ENCODE measurements at regions not wholly inside any gene's neighbourhood (a gene's known extent, or its start where the extent isn't known, plus 50 kb on each side); places are given as distances from the start of the nearest gene placed in this dataset.

DNA sequence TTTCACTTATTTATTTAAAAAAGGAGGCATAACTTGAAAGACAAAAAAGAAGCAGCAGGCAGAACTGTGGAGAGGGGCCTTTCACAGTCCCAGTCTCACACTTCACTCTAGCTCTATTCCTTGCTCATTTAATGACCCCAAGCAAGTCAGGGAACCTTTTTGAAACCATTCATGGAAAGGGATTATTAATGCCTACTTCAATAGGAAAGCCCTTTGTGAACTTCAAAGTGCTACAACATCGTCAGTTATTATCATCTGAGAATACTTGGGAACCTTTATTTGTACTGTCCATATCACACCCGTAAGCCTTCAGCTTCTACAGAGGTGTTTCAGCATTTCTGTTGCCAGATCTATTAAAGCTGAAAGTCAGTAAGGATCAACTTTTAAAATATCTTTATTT lies 320.2 kb downstream of the TMEM161B start:
- DNase-seq = no peak

DNA sequence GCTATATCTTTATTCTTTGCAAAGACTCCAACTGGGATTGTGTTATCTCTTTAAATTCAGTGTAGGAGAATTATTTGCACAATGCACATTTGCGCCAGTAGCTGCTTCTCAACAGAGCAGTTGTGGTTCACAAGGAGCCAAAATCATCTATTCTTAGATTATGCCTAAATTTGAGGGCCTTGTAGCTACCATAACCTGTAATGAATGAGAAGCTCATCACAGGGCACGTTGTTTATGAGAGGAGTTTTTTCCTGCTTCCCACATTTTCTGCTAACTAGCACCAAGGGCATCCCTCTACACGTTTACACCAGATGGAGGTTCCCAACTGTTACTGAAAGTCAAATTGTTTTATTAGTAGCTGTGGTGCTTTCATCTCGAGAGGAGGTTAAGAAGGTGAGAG lies 322.4 kb downstream of the TMEM161B start:
- no peak for DNase-seq

DNA sequence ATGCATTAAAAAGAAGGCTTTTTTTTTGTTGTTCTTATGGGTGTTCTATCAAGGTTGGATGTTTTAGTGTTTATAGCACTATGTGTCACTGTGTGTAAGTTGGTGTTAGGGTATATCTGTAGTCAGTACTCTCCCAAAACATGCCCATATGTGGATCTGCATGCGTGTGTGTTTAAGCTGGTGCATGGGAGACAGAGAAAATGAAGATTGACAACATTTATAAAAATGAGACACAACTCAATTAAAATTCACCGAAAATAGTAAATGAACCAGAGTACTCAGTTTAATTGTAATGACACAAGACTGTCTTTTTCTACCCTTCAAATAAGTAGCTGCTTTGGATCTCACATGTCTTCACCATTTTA lies 323.4 kb downstream of the TMEM161B start:
- DNase-seq = no peak

DNA sequence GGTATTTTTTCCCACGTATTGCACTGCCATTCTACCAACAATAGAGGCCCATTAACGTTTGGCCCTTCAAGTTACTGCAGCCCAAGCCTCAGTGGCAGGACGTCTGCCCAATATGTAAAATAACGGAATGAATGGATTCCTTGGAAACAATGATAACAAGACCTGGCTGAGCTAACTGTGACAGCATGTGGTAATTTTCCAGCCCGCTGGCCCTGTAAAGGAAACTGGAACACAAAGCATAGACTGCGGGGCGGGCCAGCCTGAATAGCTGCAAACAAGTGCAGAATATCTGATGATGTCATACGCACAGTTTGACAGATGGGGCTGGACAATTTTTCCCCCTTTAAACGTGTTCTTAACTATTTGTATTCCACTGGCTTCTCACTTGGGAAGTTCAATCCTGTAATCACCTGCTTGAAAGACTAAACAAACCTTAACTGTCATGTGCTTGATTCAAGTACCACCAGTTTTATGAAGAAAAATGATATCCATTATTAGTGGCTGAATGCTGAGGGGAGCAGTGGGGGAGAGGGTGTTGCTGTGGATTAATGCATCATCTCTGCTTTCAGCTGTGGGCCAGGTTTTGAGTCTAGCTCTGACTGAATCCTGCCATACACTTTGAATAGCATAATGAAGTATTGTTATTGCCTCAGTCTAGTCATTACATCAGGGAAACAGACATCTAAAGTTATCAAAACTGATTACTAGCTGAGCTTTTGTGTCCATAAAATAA lies 323.9 kb downstream of the TMEM161B start:
- DNase-seq = peak; percentile 50

DNA sequence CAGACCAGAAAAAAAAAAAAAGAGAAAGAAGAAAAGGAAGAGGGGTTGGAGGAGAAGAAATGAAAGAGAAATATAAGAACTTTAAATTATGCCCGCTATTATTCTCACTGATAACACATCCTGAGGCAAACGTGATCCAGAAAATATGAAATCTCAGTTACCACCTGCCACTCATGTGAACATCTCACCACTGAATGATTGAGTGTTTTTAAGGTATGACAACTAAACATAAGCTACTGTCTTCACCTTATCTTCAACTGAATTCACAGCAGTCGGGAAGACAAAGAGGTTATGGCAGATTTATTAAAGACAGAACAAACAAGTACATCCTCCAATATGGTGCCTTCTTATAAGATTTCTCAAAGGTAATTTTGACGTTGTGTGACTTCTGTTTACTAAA lies 327.9 kb downstream of the TMEM161B start:
- DNase-seq = no peak

DNA sequence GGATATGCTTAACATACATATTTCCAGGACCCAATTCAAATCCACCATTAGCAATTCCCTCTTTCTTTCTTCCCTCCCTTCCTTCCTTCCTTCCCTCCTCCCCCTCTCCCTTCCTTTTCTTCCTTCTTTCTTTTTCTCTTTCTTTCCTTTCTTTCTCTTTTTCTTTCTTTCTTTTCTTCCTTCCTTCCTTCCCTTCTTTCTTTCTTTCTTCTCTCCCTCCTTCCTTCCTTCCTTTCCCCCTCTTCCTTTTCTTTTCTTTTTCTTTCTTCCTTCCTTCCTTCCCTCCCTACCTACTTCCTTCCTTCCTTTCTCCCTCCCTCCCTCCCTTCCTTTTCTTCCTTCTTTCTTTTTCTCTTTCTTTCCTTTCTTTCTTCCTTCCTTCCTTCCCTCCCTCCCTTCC lies 332.0 kb downstream of the TMEM161B start:
- DNase-seq = no peak

DNA sequence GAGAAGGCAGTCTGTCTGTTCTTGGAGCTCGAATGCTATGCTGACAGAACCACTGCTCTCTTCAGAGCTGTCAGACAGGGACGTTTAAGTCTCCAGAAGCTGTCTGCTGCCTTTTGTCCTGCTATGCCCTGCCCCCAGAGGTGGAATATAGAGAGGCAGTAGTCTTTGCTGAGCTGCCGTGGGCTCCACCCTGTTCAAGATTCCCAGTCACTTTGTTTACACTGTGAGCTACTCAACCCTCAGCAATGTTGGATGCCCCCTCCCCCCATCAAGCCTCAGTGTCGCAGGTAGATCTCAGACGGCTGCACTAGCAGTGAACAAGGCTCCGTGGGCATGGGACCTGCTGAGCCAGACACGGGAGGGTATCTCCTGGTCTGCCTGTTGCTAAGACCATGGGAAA lies 344.2 kb downstream of the TMEM161B start:
- no peak for DNase-seq

DNA sequence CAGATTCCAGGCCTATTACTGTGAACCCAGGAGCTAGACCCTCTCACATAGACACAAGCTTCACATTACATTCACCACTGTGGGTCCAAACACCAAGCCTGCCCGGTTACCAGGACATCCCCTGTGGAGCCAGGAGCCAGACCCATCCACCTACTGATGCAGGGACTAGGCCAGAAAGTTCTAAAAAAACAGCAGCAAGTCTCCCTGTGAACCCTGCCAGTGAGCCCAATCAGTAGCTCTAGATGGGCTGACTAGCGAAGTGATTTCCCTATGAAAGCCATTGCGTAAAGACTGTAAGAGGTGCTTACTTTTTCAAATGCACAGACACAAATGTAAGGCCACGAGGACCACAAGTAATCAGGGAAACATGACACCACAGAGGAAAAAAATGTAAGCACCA lies 352.3 kb downstream of the TMEM161B start:
- no peak for DNase-seq

DNA sequence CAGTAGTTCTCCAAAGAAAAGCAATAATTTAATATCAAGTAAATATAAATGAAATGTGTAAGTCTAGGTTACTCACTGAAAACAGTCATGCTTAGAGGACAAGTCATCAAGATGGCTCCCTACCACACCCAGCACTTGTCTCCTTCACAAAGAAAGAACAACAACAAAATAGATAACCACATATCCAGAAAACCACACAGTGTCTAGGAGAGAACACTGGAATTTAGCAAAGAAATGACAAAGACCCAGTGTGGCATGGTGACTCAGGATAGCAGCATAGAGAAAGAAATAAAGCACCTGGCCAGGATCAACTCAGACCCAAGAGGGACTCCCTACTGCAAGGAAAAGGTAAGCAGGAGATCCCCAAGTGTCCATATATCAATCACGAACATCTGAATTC lies 356.2 kb downstream of the TMEM161B start:
- no peak for DNase-seq

DNA sequence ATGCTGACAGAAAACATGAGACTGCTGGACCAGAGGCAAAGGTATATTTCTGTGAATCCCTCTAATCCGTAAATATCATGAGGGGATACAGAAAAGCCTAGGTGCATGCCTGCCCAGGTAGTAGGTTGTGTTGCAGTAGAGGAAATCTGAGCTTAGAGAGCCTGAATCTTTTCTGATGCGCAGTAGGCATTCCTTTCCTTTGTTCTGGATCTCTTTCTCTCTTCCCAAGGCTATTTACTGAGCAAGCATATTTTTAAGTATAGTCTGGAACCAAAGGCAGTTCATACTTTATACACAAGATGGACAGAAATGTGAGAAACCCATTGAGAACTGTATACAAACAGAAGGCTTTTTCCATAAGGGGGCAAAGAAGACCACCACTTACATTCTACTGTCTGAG lies 359.3 kb downstream of the TMEM161B start:
- DNase-seq = no peak

DNA sequence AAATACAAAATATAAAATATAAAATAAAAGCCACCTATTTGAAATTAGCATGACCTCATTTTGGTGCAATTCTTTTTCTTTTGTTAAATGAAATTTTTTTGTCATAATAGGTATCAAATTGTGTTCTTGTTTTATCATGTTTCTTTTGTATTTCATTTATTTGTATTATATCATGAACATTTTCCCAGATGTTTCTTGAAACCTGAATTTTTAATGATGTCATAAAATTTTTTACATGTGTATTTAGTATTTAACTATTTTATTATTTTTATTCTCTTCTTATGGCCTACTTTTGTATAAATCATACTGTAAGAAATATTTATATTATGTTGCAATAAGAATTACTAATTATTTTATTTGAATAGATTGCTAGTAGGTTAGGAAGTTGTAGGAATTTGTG lies 361.7 kb downstream of the TMEM161B start:
- DNase-seq = no peak

DNA sequence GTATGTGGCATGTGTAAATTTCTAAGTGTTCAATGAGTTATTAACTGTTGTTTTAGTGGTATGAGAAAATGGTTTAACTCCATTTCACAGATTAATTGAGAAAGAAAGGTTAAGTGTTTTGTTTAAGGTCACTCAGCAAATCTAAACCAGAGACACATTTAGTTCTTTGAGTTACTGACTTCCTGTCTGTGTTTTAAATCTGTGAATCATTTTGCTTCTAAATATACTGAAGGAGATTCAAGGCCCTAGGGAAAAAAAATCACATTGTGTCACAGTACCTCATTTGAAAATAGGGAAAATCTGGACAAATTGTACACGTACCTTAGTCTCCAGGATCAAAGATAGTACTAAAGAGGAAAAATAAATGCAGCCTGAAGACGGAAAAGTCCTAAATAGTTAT lies 368.2 kb downstream of the TMEM161B start:
- no peak for DNase-seq

DNA sequence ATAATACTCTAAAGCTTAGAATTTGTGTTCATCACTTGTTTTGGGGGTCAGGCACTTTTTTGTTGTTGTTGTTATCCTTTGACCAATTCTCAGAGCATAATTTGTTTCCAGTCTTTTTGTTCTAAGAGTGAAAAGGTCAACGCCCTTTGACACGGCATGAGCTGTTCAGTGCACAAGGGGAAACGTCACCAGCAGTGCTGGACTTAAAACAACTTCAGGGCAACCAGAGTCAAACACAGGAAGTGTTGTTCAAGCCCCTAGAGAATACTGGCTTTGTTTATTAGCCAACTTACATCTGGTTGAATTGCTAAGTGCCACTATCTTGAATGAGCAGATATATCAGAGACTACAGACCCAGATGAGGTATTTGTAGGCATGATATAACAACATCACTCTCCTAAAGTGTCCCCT lies 368.9 kb downstream of the TMEM161B start:
- no peak for DNase-seq

DNA sequence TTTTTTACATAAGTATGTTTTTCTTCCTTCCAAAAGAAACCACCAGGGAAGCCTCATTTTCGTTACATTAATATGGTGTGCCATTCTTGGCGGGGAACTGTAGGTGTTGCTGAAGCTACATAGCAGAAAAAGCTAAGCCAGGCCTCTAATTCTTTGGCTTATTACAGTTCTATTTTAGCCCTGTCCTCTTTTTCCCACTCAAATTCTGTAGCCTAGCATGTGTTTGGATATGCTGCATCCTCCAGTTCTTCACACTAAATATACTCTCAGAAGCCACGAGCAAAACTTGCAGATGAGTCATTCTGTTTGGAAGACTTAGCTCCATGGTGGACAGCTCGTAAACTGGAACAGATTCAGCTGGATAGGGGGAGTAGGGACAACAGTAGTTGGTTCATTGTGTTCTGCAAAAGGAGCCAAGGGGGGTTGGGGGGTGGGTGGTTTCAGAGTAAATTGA lies 369.4 kb downstream of the TMEM161B start:
- DNase-seq = no peak

DNA sequence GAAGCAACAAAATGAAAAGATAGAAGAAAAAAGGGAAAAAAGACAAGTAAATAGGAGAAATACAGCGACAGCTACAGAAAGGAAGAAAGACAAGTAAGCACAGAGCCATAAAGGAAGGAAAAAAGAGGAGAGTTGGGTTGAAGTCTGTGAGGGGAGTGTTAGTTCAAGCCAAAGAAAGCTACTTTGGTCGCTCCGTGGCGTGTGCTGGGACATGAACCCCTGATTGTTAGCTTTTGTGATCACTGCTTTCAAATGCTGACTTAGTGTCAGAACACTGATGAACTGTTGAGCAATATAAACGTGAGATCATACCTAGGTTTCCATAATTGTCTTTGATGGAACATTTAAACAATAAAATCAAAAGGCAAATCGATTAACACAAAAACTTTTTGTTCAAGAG lies 370.1 kb downstream of the TMEM161B start:
- DNase-seq = no peak

DNA sequence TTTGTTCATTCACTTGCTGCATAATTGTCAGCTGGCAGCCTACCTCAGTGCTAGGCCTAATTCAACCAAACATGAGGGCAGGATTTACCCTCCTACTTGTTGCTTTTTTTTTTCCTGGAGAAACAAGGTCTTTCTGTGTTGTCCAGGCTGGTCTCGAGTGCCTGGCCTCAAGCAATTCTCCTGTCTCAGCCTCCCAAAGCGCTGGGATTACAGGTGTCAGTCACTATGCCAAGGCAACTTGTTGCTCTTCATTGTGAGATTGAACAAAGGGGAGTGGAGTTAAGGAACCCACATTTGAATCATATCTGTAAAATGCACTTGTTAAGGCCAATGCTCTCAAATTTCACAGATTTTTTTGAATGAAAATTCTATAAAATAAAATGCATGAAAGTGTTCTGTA lies 380.5 kb downstream of the TMEM161B start:
- no peak for DNase-seq

DNA sequence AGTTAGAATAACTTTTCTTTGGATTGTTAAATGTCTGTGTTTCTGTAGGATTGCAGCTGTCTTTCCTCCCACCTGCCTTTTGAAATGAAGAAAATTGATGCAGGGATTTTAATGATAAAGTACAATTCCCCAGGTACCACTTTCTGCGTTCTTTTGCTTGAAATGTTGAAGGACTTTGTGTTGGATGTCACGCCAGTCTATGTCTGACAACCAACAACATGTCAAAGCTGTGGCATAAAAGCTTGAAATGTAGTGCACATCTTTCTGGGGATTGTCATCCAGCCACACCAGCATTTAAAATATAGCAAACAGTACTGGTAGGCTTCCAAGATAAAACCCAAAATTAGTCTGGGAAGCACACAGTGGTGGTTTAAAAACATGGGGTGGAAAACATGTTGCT lies 381.4 kb downstream of the TMEM161B start:
- no peak for DNase-seq

DNA sequence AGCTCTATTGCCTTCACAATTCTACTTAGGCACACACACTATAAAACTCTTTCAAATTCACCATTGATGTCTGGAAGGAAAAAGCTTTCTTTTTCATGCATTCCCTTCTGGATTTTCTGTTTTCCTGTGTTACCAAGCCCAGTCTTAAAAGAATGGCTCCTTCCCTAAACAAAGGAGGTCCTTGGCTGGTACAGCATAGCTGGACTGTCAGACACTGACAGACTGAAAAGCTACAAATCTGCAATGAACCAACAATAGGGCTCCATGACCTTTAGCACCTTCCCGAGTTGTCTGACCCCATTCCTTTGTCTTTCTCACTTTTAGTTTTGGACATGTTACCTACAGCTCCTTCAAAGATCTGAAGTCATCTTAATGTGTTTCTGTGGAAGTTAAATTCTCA lies 382.5 kb downstream of the TMEM161B start:
- DNase-seq = no peak

DNA sequence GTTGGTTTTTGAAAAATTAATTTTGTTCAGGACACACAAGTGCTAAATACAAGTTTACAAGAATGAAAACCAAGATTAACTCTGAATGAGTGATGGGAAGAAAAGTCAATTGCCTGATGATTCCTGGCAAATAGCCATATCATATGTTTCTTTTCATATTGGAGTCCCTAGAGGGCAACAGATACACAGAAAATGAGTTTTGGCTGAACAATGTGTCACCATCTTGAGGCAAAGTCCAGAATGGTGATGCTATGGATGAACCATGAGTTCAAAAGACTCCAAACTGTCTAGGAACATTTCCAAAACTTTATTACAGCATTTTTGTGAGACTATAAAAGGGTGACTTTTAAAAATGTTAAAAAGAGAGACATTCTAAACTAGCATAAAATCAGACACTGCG lies 382.9 kb downstream of the TMEM161B start:
- DNase-seq = no peak

DNA sequence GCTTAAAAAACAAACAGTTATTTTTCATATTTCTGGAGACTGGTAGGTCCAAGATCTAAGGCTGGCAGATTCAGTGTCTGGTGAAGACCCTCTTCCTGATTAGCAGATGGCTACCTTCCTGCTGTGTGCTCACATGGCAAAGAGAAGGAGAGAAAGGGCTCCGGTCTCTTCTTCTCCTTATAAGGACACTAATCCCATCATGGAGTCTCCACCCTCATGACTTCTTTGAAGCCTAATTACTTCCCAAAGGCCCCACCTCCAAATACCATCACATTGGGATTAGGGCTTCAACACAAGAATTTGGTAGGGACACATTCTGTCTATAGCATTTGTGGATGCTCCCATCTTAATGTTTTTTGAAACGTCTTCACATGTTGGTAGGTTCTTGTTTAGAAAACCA lies 391.1 kb downstream of the TMEM161B start:
- no peak for DNase-seq

DNA sequence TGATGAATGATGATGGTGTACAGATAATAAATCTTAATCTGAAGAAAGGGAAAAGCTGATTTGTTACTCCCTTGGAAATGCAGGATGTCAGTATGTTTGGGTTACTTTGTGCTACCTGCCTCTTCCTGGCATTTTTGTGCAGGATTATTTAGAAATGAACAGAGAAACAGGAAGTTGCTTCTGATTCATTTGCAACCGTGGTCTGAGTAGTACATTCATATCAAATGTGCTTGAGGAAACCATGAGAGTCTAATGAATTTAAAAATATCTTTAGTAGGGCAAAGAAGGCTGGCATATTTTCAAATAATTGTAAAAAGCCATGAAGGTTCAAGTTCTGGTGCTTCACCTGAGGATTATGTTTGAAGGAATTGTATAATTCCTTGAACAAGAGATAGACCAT lies 391.6 kb downstream of the TMEM161B start:
- DNase-seq = no peak

DNA sequence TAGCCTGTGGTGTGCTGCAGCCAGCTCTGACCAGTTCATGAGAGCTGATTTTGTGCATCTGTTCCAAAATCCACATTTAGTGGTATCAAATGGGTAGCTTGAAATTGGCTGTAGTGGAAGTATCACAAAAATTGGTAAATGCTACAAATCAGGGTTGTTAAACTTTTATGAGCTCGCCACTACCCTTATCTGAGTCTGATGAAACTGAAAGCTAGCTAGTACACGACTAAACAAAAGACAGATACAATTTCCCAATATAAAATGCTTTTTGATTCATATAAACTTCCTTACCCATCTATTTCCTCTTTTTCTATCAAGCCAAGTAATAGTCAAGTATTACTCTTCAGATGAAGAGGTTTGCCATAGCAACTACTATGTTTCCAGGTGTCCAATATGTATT lies 392.0 kb downstream of the TMEM161B start:
- no peak for DNase-seq

DNA sequence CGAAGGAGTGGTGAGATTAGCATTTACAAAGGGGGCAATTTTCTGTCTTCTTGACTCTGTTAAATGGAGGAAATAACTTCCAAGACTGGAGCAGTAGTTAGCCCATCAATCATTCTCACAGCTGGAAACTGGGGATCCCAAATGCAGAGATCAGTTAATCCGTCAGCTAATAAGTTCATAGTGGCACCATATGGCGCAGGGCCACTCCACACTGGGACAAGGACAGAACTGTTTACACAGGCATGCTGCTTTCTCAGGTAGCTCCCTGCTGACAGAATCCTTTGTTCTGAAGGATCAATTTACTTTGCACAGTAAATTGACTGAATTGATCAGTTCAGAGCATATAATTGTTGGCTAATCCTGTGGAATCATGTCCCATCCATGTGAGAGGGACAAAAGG lies 395.7 kb downstream of the TMEM161B start:
- DNase-seq = no peak

DNA sequence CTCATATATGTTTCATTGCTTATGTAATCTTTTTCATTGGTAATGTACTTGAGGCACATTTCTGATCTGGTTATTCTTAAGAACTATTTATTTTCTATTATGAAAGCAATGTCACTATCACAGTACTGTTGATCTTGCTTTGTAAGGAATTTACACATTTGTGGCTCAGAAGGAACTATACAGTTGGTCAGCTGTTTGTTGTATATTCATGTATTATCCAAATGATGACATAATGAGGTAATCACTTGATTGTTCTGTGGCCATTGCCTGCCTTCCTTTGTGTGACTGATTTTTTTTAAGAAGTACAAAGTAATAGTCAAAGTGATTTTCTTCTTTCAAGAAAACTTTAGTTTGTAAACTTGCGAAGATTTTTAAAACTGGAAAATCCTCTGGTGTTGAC lies 399.9 kb downstream of the TMEM161B start:
- no peak for DNase-seq

DNA sequence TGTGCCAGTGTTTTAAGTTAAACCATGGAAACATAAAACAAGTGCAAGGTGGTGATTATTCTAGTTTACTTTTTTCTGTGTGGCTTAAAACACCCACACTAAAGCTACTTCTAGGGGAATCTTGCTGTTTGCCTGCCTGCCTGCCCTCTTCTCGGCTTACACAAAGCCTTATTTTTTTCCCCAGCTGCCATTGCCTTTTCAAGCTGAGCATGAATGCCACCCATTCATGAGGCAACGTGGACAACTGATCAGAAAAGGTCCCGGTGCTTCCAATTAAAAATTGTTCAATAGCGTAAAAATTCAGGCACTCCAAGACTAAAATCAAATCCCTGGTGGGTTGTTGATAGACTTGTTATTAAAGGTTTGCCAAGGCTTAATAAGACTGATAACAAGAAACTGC lies 401.4 kb downstream of the TMEM161B start:
- DNase-seq = no peak

DNA sequence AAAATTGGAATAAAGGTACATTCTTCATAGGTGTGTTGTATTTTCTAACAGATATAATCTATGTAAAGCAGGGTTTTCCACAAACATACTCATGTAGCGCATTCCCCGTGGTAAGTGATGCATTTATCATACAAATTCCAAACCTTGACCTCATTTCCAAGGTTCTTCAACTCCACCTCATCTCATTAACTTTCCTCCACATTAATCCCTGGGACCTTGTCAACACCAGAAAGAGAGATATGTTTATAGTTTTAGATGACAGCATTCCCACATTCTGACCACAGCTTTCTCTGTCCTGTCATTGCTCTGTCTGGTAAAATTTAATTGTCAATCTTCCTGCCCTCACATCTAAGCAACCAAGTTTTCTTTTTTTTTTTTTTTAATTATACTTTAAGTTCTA lies 415.1 kb downstream of the TMEM161B start:
- no peak for DNase-seq

Measured in NCI-H2081 treated with DMSO at 0.1 percent for 48 hours (cell line).